ENCODE measurements at regions not wholly inside any gene's neighbourhood (a gene's known extent, or its start where the extent isn't known, plus 50 kb on each side); places are given as distances from the start of the nearest gene placed in this dataset.

- no peak for TF ChIP-seq CTCF (IDR thresholded peaks at IDR 0.05; ENCODE audit: low read depth, low read length)
- TF ChIP-seq MYC (IDR thresholded peaks at IDR 0.05; ENCODE audit: low read depth, low read length), result no peak
- no peak for TF ChIP-seq POLR2A (IDR thresholded peaks at IDR 0.05; ENCODE audit: extremely low read depth, insufficient read length)
- no peak for TF ChIP-seq MAX (IDR thresholded peaks at IDR 0.05; ENCODE audit: low read depth, low read length)
Observed at GRCh38 chr17:36691606-36692005, 90.2 kb downstream of the MRM1 start.

All from NB4 (cell line).